OCI-LY3 (cell line): ENCODE measurements at regions not wholly inside any gene's neighbourhood (a gene's known extent, or its start where the extent isn't known, plus 50 kb on each side); places are given as distances from the start of the nearest gene placed in this dataset.

ENCODE experiments used
- H2AFZ ChIP-seq: fragments of 200-600, 300-600 bp; shearing (Covaris generic); 2 replicates; pipeline ENCODE4 v1.6.0; 2014; ENCODE audit warnings: antibody characterized with exemption, low read depth, low read length
- H3K27ac ChIP-seq: fragments of 200-600, 300-600 bp; sonication (generic); 2 replicates; pipeline ENCODE4 v1.5.1; 2014; ENCODE audit warnings: mild to moderate bottlenecking, low read length, moderate library complexity, mixed read lengths
- H3K27me3 ChIP-seq: fragments of 200-600, 300-600 bp; sonication (generic); 2 replicates; pipeline ENCODE4 v1.6.1; 2014; ENCODE audit warnings: low read depth, low read length, mixed read lengths
- H3K36me3 ChIP-seq: fragments of 200-600, 300-600 bp; sonication (generic); replicated peaks from 2 replicates; pipeline ENCODE3; 2014; ENCODE audit warnings: low read depth, low read length, mixed read lengths
- H3K4me1 ChIP-seq: fragments of 300-600, 200-600 bp; sonication (generic); 2 replicates; pipeline ENCODE4 v1.6.1; 2014; ENCODE audit warnings: low read length, mixed read lengths
- H3K4me2 ChIP-seq: fragments of 200-600, 300-600 bp; sonication (generic); 2 replicates; pipeline ENCODE4 v1.6.1; 2014; ENCODE audit warnings: low read length, mixed read lengths
- H3K4me3 ChIP-seq: fragments of 300-600, 200-600 bp; sonication (generic); 2 replicates; pipeline ENCODE4 v1.5.1; 2014; ENCODE audit warnings: antibody characterized with exemption, mild to moderate bottlenecking, low read length, moderate library complexity
- H3K79me2 ChIP-seq: fragments of 300-600, 200-600 bp; shearing (Covaris generic); 2 replicates; pipeline ENCODE4 v1.6.1; 2014; ENCODE audit warnings: mild to moderate bottlenecking, low read length, mixed read lengths
- H3K9ac ChIP-seq: fragments of 300-600, 200-600 bp; shearing (Covaris generic); 2 replicates; pipeline ENCODE4 v1.6.0; 2014; ENCODE audit warnings: mild to moderate bottlenecking, low read length, moderate library complexity
- H3K9me3 ChIP-seq: fragments of 200-600, 300-600 bp; shearing (Covaris generic); 2 replicates; pipeline ENCODE4 v1.6.1; 2014; ENCODE audit warnings: low read length, mixed read lengths; ENCODE audit not compliant: insufficient read depth
- H4K20me1 ChIP-seq: fragments of 200-600, 300-600 bp; sonication (generic); 2 replicates; pipeline ENCODE4 v1.6.1; 2016; ENCODE audit warnings: low read length, mixed read lengths; ENCODE audit not compliant: insufficient read depth
- CTCF ChIP-seq: fragments of 200-600, 300-600 bp; sonication (generic); IDR thresholded peaks from 2 replicates; pipeline ENCODE4 v1.5.1; 2014; ENCODE audit warnings: antibody characterized with exemption, low read length, low read depth
- EZH2phosphoT487 ChIP-seq: fragments of 200-600 bp; shearing (Covaris generic); IDR thresholded peaks from 2 replicates; pipeline ENCODE4 v1.6.1; 2018; ENCODE audit warnings: antibody characterized with exemption, mixed run types, low read depth

DNA sequence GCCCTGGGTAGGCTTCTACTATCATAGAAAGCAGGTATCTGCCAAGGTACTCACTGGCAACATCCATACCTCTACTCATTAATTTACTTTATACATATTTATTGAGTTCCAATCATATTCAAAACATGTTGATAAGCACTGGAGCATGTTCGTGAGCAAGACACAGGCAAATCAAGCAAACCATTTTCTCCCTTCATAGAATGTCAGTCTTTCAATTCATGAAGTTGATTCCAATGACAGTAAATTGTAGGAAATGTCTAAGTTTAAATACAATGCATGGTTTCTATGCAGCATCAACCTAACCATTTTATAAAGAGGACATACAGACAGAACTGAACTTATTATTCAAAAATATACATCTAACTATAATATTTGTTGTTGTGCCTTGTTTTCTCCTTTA, 978.6 kb downstream of the CDH8 start:
- no peak overlapping the region for H3K4me2 ChIP-seq
- H3K27me3 ChIP-seq: no peaks in the 10 kb centered on the region
- H3K4me3 ChIP-seq: no peak overlapping the region
- no peaks in the 10 kb centered on the region for H3K9me3 ChIP-seq
- no peaks in the 10 kb centered on the region for H3K79me2 ChIP-seq
- H4K20me1 ChIP-seq: no peaks in the 10 kb centered on the region
- TF ChIP-seq CTCF (no peak), EZH2phosphoT487 (no peak)
- H3K9ac ChIP-seq: no peak overlapping the region
- no peak overlapping the region for H2AFZ ChIP-seq
- no peak overlapping the region for H3K27ac ChIP-seq
- no peaks in the 10 kb centered on the region for H3K4me1 ChIP-seq
- H3K36me3 ChIP-seq: no peaks in the 10 kb centered on the region

- no peaks in the 10 kb centered on the region for H3K79me2 ChIP-seq
Measured at GRCh38 chr16:61050547-61050946, 985.7 kb downstream of the CDH8 start.

DNA sequence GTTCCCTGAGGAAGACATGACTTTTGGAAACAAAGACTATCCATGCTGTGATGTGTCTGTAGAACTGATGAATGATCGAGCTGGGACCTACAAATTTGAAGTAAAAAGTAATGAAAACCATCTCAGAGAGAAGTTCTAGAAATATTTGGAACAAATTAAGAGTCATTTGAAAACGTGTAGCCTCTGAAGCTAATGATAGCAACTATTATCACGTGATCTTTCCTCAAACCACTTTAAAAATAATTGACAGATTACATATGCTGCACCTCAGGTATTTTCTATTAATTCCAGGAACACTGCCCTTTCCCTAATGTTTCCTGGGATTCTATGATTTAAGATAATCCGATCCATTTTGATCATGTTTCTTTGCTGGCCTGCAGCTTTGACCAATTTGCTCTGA, 990.3 kb downstream of the CDH8 start:
- Histone ChIP-seq H3K9ac (no peak overlapping the region), H3K4me3 (no peak overlapping the region), H3K4me1 (no peaks in the 10 kb centered on the region), H3K36me3 (no peaks in the 10 kb centered on the region), H3K27me3 (no peaks in the 10 kb centered on the region), H3K79me2 (no peaks in the 10 kb centered on the region), H3K4me2 (no peak overlapping the region), H4K20me1 (no peaks in the 10 kb centered on the region), H3K27ac (no peak overlapping the region), H3K9me3 (no peaks in the 10 kb centered on the region), H2AFZ (no peak overlapping the region)
- TF ChIP-seq CTCF (no peak), EZH2phosphoT487 (no peak)

More at GRCh38 chr16:61050547-61050946, 985.7 kb downstream of the CDH8 start:
- no peak overlapping the region for H2AFZ ChIP-seq
- H3K4me3 ChIP-seq: no peak overlapping the region
- H3K27me3 ChIP-seq: no peaks in the 10 kb centered on the region
- no peaks in the 10 kb centered on the region for H3K4me1 ChIP-seq
- H3K36me3 ChIP-seq: no peaks in the 10 kb centered on the region
- no peak for TF ChIP-seq EZH2phosphoT487
- TF ChIP-seq CTCF: no peak
- no peaks in the 10 kb centered on the region for H3K9me3 ChIP-seq
- H3K4me2 ChIP-seq: no peak overlapping the region
- H3K9ac ChIP-seq: no peak overlapping the region
- H4K20me1 ChIP-seq: no peaks in the 10 kb centered on the region
- no peak overlapping the region for H3K27ac ChIP-seq

- Histone ChIP-seq H3K79me2 (no peaks in the 10 kb centered on the region), H3K27me3 (no peaks in the 10 kb centered on the region), H3K9ac (no peak overlapping the region), H3K4me3 (no peak overlapping the region), H3K27ac (no peak overlapping the region), H3K4me1 (no peaks in the 10 kb centered on the region), H2AFZ (no peak overlapping the region), H3K36me3 (no peaks in the 10 kb centered on the region), H3K4me2 (no peak overlapping the region), H3K9me3 (no peaks in the 10 kb centered on the region), H4K20me1 (no peaks in the 10 kb centered on the region)
- TF ChIP-seq EZH2phosphoT487: no peak
- TF ChIP-seq CTCF: no peak
Measured at GRCh38 chr16:61042737-61043136, 993.5 kb downstream of the CDH8 start.
